SH-SY5Y (cell line): ENCODE measurements at regions not wholly inside any gene's neighbourhood (a gene's known extent, or its start where the extent isn't known, plus 50 kb on each side); places are given as distances from the start of the nearest gene placed in this dataset.

ENCODE experiments used
- GATA2 ChIP-seq: IDR thresholded peaks from 2 replicates; pipeline ENCODE4 v1.6.1; 2011; ENCODE audit warnings: mild to moderate bottlenecking, low read depth, low read length
- GATA3 ChIP-seq: IDR thresholded peaks from 2 replicates; pipeline ENCODE4 v1.6.1; 2011; ENCODE audit warnings: low read depth, mild to moderate bottlenecking, low read length, moderate library complexity

DNA sequence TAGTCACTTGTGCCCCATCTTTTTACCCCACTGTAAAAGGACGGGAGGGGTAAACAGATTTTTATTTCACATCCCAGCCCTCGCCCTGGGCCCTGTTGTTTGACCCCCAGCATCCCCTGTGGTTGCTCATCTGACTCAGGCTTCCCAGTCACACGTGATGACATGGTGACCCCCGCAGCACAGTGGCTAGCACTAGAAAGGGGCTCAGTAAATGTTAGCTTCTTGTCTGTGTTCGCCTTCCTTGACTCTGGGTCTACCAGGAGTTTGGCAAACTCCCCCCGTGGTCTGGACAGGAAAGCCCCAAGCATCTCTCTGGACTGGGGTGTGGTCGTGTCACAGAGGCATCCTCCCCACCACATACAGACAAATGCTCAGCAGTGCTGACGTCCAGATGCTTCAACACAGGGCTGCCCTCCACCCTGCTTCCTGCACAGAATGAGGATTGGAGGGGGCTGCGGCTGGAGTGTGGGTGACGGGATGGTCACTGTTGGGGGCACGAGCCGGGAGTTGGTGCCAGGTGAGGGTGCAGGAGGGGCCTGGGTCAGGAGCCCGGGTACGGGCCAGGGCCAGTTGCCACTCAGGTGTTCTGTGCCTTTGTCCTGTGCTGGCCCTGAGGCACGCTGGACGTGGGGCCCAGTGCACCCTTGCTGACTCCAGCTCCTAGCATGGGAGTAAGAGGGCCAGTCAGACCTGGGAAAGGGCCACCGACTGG is 69.1 kb downstream of the METRNL start:
- TF ChIP-seq GATA2, result no peak
- TF ChIP-seq GATA3, result no peak
